ENCODE measurements at regions not wholly inside any gene's neighbourhood (a gene's known extent, or its start where the extent isn't known, plus 50 kb on each side); places are given as distances from the start of the nearest gene placed in this dataset.
A peak's percentile ranks its signal among the peaks of the same experiment; 100 is the strongest.

- WGBS, 10 experiments = 43 to 67% (median 52%) methylated on average over 1 to 2 of the region's 2 CpGs; no CpG with 5 or more reads in 5 of the 10 experiments
- ATAC-seq (replicated peaks in 6 of 8) = no peak
Observed at GRCh38 chr9:107221321-107221720, 61.8 kb upstream of the RAD23B start.

GRCh38 chr9:107222020-107222522 lies 61.0 kb upstream of the RAD23B start:
- Histone ChIP-seq H3K4me1 (replicated peaks in 1 of 2) (peaks cover 8 to 11% of the 10 kb centered on the region in 2 donors), H3K4me3 (peak overlapping the region in 1 of 5 donors; percentile 10), H3K27ac (no peak overlapping the region)
- WGBS, 10 experiments = 15 to 89% (median 65%) methylated on average over 2 to 7 of the region's 7 CpGs; no CpG with 5 or more reads in 1 of the 10 experiments
- ATAC-seq (replicated peaks in 6 of 8) = peak in 7 of 8 experiments; percentile 49 to 95 (median 70)
- in situ Hi-C loops (cut with MboI; ENCODE audit: low pct_unique_long_range_greater_than_20kb in 2 of 9, low sequenced_read_pairs in 9 of 9, unreplicated experiment in 9 of 9) = no loop called here

More at GRCh38 chr9:107221321-107221720, 61.8 kb upstream of the RAD23B start:
- Histone ChIP-seq H3K27ac (no peak overlapping the region), H3K4me1 (replicated peaks in 1 of 2) (peaks cover 8 to 11% of the 10 kb centered on the region in 2 donors), H3K4me3 (no peak overlapping the region)
- in situ Hi-C loops (cut with MboI; ENCODE audit: low pct_unique_long_range_greater_than_20kb in 2 of 9, low sequenced_read_pairs in 9 of 9, unreplicated experiment in 9 of 9) = no loop called here

- Histone ChIP-seq H3K27ac (no peak overlapping the region), H3K4me3 (no peak overlapping the region), H3K4me1 (replicated peaks in 1 of 2) (peaks cover 21% of the 10 kb centered on the region in 2 donors)
- ATAC-seq (replicated peaks in 6 of 8) = no peak
- 61 to 100% (median 89%) methylated on average over 1 to 2 of the region's 2 CpGs; no CpG with 5 or more reads in 1 of the 10 experiments for WGBS, 10 experiments
- in situ Hi-C loops (cut with MboI; ENCODE audit: low pct_unique_long_range_greater_than_20kb in 2 of 9, low sequenced_read_pairs in 9 of 9, unreplicated experiment in 9 of 9) = no loop called here
Observed at GRCh38 chr9:107223381-107223780, 59.7 kb upstream of the RAD23B start.

GRCh38 chr9:107224252-107224651 lies 58.8 kb upstream of the RAD23B start:
- in situ Hi-C loops (cut with MboI; ENCODE audit: low pct_unique_long_range_greater_than_20kb in 2 of 9, low sequenced_read_pairs in 9 of 9, unreplicated experiment in 9 of 9) = no loop called here

GRCh38 chr9:107226421-107226820 lies 56.7 kb upstream of the RAD23B start:
- in situ Hi-C loops (cut with MboI; ENCODE audit: low pct_unique_long_range_greater_than_20kb in 2 of 9, low sequenced_read_pairs in 9 of 9, unreplicated experiment in 9 of 9) = no loop called here
- ATAC-seq (replicated peaks in 6 of 8) = no peak
- Histone ChIP-seq H3K4me3 (no peak overlapping the region), H3K4me1 (replicated peaks in 1 of 2) (peaks cover 30 to 32% of the 10 kb centered on the region in 2 donors), H3K27ac (no peak overlapping the region)
- WGBS, 10 experiments = 19 to 100% (median 71%) methylated on average over 1 to 2 of the region's 2 CpGs; no CpG with 5 or more reads in 3 of the 10 experiments

More at GRCh38 chr9:107224252-107224651, 58.8 kb upstream of the RAD23B start:
- Histone ChIP-seq H3K4me3 (no peak overlapping the region), H3K27ac (no peak overlapping the region), H3K4me1 (replicated peaks in 1 of 2) (peaks cover 29 to 30% of the 10 kb centered on the region in 2 donors)
- WGBS, 10 experiments = 41 to 100% (median 80%) methylated on average over 1 to 2 of the region's 2 CpGs; no CpG with 5 or more reads in 2 of the 10 experiments
- no peak for ATAC-seq (replicated peaks in 6 of 8)

GRCh38 chr9:107227774-107228173 lies 55.3 kb upstream of the RAD23B start:
- no peak overlapping the region for H3K27ac ChIP-seq
- in situ Hi-C loops (cut with MboI; ENCODE audit: low pct_unique_long_range_greater_than_20kb in 2 of 9, low sequenced_read_pairs in 9 of 9, unreplicated experiment in 9 of 9) = no loop called here
- 19 to 100% (median 90%) methylated on average over 1 to 3 of the region's 3 CpGs; no CpG with 5 or more reads in 1 of the 10 experiments for WGBS, 10 experiments
- peaks cover 23 to 32% of the 10 kb centered on the region in 2 donors for H3K4me1 ChIP-seq (replicated peaks in 1 of 2)
- no peak overlapping the region for H3K4me3 ChIP-seq
- ATAC-seq (replicated peaks in 6 of 8) = peak in 6 of 8 experiments; percentile 33 to 63 (median 48)

GRCh38 chr9:107228496-107229039 lies 54.5 kb upstream of the RAD23B start:
- Histone ChIP-seq H3K27ac (no peak overlapping the region), H3K4me3 (no peak overlapping the region), H3K4me1 (replicated peaks in 1 of 2) (peaks cover 23 to 32% of the 10 kb centered on the region in 2 donors)
- peak in 7 of 8 experiments; percentile 21 to 88 (median 59) for ATAC-seq (replicated peaks in 6 of 8)
- in situ Hi-C loops (cut with MboI; ENCODE audit: low pct_unique_long_range_greater_than_20kb in 2 of 9, low sequenced_read_pairs in 9 of 9, unreplicated experiment in 9 of 9) = no loop called here
- 0 to 65% (median 50%) methylated on average over 1 to 5 of the region's 6 CpGs; no CpG with 5 or more reads in 1 of the 10 experiments for WGBS, 10 experiments

GRCh38 chr9:107229241-107229741 lies 53.8 kb upstream of the RAD23B start:
- Histone ChIP-seq H3K4me3 (no peak overlapping the region), H3K4me1 (replicated peaks in 1 of 2) (peaks cover 23 to 32% of the 10 kb centered on the region in 2 donors), H3K27ac (no peak overlapping the region)
- in situ Hi-C loops (cut with MboI; ENCODE audit: low pct_unique_long_range_greater_than_20kb in 2 of 9, low sequenced_read_pairs in 9 of 9, unreplicated experiment in 9 of 9) = no loop called here
- 33 to 100% (median 68%) methylated on average over 1 to 4 of the region's 4 CpGs; no CpG with 5 or more reads in 2 of the 10 experiments for WGBS, 10 experiments
- ATAC-seq (replicated peaks in 6 of 8) = peak in 5 of 8 experiments; percentile 39 to 88 (median 53)
